GM23338 (cell line): ENCODE measurements at regions not wholly inside any gene's neighbourhood (a gene's known extent, or its start where the extent isn't known, plus 50 kb on each side); places are given as distances from the start of the nearest gene placed in this dataset.

Source experiments
- ATAC-seq: fragments of 200-7000 bp; cut with Tn5 transposase; 3 replicates; pipeline ENCODE4 v1.9.1; 2020
- DNase-seq: peaks from one replicate; pipeline ENCODE4 v3.0.0-alpha.2; 2015; ENCODE audit warnings: low spot score
- H2AFZ ChIP-seq: fragments of 200-600 bp; sonication (generic); 2 replicates; pipeline ENCODE4 v1.8.0; 2016; ENCODE audit warnings: antibody characterized with exemption, mild to moderate bottlenecking, moderate library complexity
- H3F3A ChIP-seq: fragments of 200-600 bp; sonication (generic); replicated peaks from 2 replicates; pipeline ENCODE4 v1.8.0; 2017; ENCODE audit warnings: antibody characterized with exemption, mixed run types, low read depth
- H3K27ac ChIP-seq: fragments of 200-600 bp; sonication (generic); 2 replicates; pipeline ENCODE4 v1.6.1; 2016; ENCODE audit warnings: low read depth
- H3K27me3 ChIP-seq: fragments of 200-600 bp; sonication (generic); 2 replicates; pipeline ENCODE4 v1.8.0; 2016; ENCODE audit warnings: mild to moderate bottlenecking, mixed run types, moderate library complexity; ENCODE audit not compliant: insufficient read depth
- H3K36me3 ChIP-seq: fragments of 200-600 bp; sonication (generic); 2 replicates; pipeline ENCODE4 v1.8.0; 2016; ENCODE audit warnings: mild to moderate bottlenecking; ENCODE audit not compliant: insufficient read depth
- H3K4me1 ChIP-seq: fragments of 200-600 bp; sonication (generic); 2 replicates; pipeline ENCODE4 v1.8.0; 2016; ENCODE audit warnings: mild to moderate bottlenecking, moderate library complexity; ENCODE audit not compliant: insufficient read depth
- H3K4me2 ChIP-seq: fragments of 200-600 bp; sonication (generic); 2 replicates; pipeline ENCODE4 v1.7.1; 2017; ENCODE audit warnings: mixed run types
- H3K4me3 ChIP-seq: fragments of 200-600 bp; sonication (generic); 2 replicates; pipeline ENCODE4 v1.6.1; 2016; ENCODE audit warnings: mixed run types
- H3K79me2 ChIP-seq: fragments of 200-600 bp; sonication (generic); replicated peaks from 2 replicates; pipeline ENCODE4 v1.8.0; 2017; ENCODE audit warnings: mild to moderate bottlenecking; ENCODE audit not compliant: insufficient read depth
- H3K9me2 ChIP-seq: fragments of 200-600 bp; sonication (generic); 2 replicates; pipeline ENCODE4 v1.8.0; 2017; ENCODE audit not compliant: insufficient read depth
- H4K20me1 ChIP-seq: fragments of 200-600 bp; sonication (generic); replicated peaks from 2 replicates; pipeline ENCODE4 v1.8.0; 2017; ENCODE audit warnings: mild to moderate bottlenecking; ENCODE audit not compliant: insufficient read depth
- H3K27ac Mint-ChIP-seq: 2 replicates; pipeline ENCODE4 v1.8.0; 2020; ENCODE audit warnings: inconsistent platforms, mild to moderate bottlenecking, moderate library complexity, mixed read lengths
- H3K27me3 Mint-ChIP-seq: 3 replicates; pipeline ENCODE4 v1.8.0; 2022; ENCODE audit warnings: low read depth, mild to moderate bottlenecking, moderate library complexity, mixed read lengths, inconsistent platforms; ENCODE audit not compliant: insufficient read depth, poor library complexity
- H3K36me3 Mint-ChIP-seq: 3 replicates; pipeline ENCODE4 v1.8.0; 2021; ENCODE audit warnings: low read depth, mild to moderate bottlenecking, inconsistent platforms, moderate library complexity, mixed read lengths
- H3K4me1 Mint-ChIP-seq: 3 replicates; pipeline ENCODE4 v1.8.0; 2020; ENCODE audit warnings: mild to moderate bottlenecking, inconsistent platforms, mixed read lengths
- H3K4me3 Mint-ChIP-seq: 3 replicates; pipeline ENCODE4 v1.8.0; 2021; ENCODE audit warnings: moderate library complexity, mild to moderate bottlenecking, inconsistent platforms, mixed read lengths
- H3K9me3 Mint-ChIP-seq: 3 replicates; pipeline ENCODE4 v1.8.0; 2020; ENCODE audit warnings: moderate library complexity, mild to moderate bottlenecking, inconsistent platforms, mixed read lengths
- CREB1 ChIP-seq: fragments of 250-450 bp; sonication (Bioruptor Pico); IDR thresholded peaks from 2 replicates; pipeline ENCODE4 v1.5.0; 2020; ENCODE audit warnings: low read depth, mild to moderate bottlenecking, moderate library complexity
- CTCF ChIP-seq, 2 experiments: fragments of 200-600 bp in 1 of 2; sonication (generic) in 1 of 2; conservative IDR thresholded peaks; 2 replicates each; pipeline versions ENCODE4 v1.5.1 to v1.6.1; 2016 to 2017; ENCODE audit warnings: antibody characterized with exemption in 2 of 2, low read depth in 2 of 2, mild to moderate bottlenecking in 2 of 2, moderate library complexity in 1 of 2
- ETS1 ChIP-seq: IDR thresholded peaks from 2 replicates; pipeline ENCODE4 v1.6.1; 2016; ENCODE audit warnings: antibody characterized with exemption
- EZH2 ChIP-seq: fragments of 200-600 bp; sonication (generic); IDR thresholded peaks from one replicate; pipeline ENCODE4 v1.8.0; 2017; ENCODE audit warnings: antibody characterized with exemption, mild to moderate bottlenecking, low read depth; ENCODE audit not compliant: unreplicated experiment
- EZH2phosphoT487 ChIP-seq: fragments of 200-600 bp; sonication (generic); IDR thresholded peaks from one replicate; pipeline ENCODE4 v1.8.1; 2018; ENCODE audit warnings: antibody characterized with exemption; ENCODE audit not compliant: unreplicated experiment
- JUNB ChIP-seq: IDR thresholded peaks from one replicate; pipeline ENCODE4 v1.6.1; 2016; ENCODE audit warnings: antibody characterized with exemption; ENCODE audit not compliant: unreplicated experiment
- NANOG ChIP-seq: IDR thresholded peaks from 2 replicates; pipeline ENCODE4 v1.6.1; 2016; ENCODE audit warnings: antibody characterized with exemption, borderline replicate concordance
- POLR2AphosphoS5 ChIP-seq: IDR thresholded peaks from 2 replicates; pipeline ENCODE4 v1.6.1; 2016; ENCODE audit warnings: antibody characterized with exemption, low read depth
- REST ChIP-seq: IDR thresholded peaks from one replicate; pipeline ENCODE4 v1.6.1; 2018; ENCODE audit warnings: antibody characterized with exemption; ENCODE audit not compliant: unreplicated experiment
- STAT1 ChIP-seq: IDR thresholded peaks from one replicate; pipeline ENCODE4 v1.6.1; 2016; ENCODE audit warnings: antibody characterized with exemption; ENCODE audit not compliant: unreplicated experiment
- ZNF114 ChIP-seq: fragments of 250-450 bp; sonication (Bioruptor Pico); IDR thresholded peaks from 2 replicates; pipeline ENCODE4 v1.5.0; 2020; ENCODE audit warnings: mild to moderate bottlenecking, moderate library complexity
- ZNF331 ChIP-seq: fragments of 250-450 bp; sonication (Bioruptor Pico); IDR thresholded peaks from 2 replicates; pipeline ENCODE4 v1.5.0; 2020; ENCODE audit warnings: low read depth, mild to moderate bottlenecking, moderate library complexity
- ZNF462 ChIP-seq: fragments of 250-450 bp; sonication (Bioruptor Pico); IDR thresholded peaks from 2 replicates; pipeline ENCODE4 v1.5.0; 2020; ENCODE audit warnings: mild to moderate bottlenecking, moderate library complexity

- no peak for DNase-seq
- no peak for ATAC-seq
- peaks cover 2% of the 10 kb centered on the region; the same call in 2 of the 3 replicates for H3K4me1 Mint-ChIP-seq
Measured at GRCh38 chr2:5756272-5756671, 64.1 kb downstream of the SOX11 start.

More at GRCh38 chr2:5756272-5756671, 64.1 kb downstream of the SOX11 start:
- no peaks in the 10 kb centered on the region for H3K36me3 ChIP-seq
- Mint-ChIP-seq H3K36me3 (no peaks in the 10 kb centered on the region), H3K9me3 (no peaks in the 10 kb centered on the region), H3K27me3 (peaks cover 2% of the 10 kb centered on the region), H3K27ac (no peak overlapping the region), H3K4me3 (no peak overlapping the region)
- H3F3A ChIP-seq: no peaks in the 10 kb centered on the region
- 0 out of 2 replicates have a peak, but pooled peaks cover 3% of the 10 kb centered on the region for H3K9me2 ChIP-seq
- H3K4me3 ChIP-seq: no peak overlapping the region
- H2AFZ ChIP-seq: peak overlapping the region; percentile 63
- H3K27ac ChIP-seq: no peak overlapping the region
- no peaks in the 10 kb centered on the region for H3K27me3 ChIP-seq
- no peaks in the 10 kb centered on the region for H3K4me1 ChIP-seq
- no peaks in the 10 kb centered on the region for H3K79me2 ChIP-seq
- H3K4me2 ChIP-seq: no peak overlapping the region
- TF ChIP-seq NANOG (no peak), STAT1 (no peak), EZH2 (no peak), ETS1 (no peak), ZNF462 (CRISPR knock-in tag) (no peak), ZNF114 (CRISPR knock-in tag) (no peak), REST (no peak), EZH2phosphoT487 (no peak), ZNF331 (no peak), CREB1 (no peak), POLR2AphosphoS5 (no peak), JUNB (no peak), CTCF (conservative IDR thresholded peaks at IDR 0.05; ENCODE audit: low read depth in 2 of 2) (no peak)
- no peaks in the 10 kb centered on the region; the same call in 1 of the 2 replicates for H4K20me1 ChIP-seq
